GM18511 (cell line): ENCODE measurements at regions not wholly inside any gene's neighbourhood (a gene's known extent, or its start where the extent isn't known, plus 50 kb on each side); places are given as distances from the start of the nearest gene placed in this dataset.
"Not testable (repeated sequence)": the region's sequence is repeated elsewhere in the genome, so short reads cannot be mapped to it uniquely, and the experiment has no call there.

Experiments
- ATAC-seq: cut with Tn5 transposase; IDR thresholded peaks from one replicate; pipeline ENCODE4 v1.9.1; 2021; ENCODE audit warnings: mild to moderate bottlenecking, moderate library complexity; ENCODE audit not compliant: unreplicated experiment

DNA sequence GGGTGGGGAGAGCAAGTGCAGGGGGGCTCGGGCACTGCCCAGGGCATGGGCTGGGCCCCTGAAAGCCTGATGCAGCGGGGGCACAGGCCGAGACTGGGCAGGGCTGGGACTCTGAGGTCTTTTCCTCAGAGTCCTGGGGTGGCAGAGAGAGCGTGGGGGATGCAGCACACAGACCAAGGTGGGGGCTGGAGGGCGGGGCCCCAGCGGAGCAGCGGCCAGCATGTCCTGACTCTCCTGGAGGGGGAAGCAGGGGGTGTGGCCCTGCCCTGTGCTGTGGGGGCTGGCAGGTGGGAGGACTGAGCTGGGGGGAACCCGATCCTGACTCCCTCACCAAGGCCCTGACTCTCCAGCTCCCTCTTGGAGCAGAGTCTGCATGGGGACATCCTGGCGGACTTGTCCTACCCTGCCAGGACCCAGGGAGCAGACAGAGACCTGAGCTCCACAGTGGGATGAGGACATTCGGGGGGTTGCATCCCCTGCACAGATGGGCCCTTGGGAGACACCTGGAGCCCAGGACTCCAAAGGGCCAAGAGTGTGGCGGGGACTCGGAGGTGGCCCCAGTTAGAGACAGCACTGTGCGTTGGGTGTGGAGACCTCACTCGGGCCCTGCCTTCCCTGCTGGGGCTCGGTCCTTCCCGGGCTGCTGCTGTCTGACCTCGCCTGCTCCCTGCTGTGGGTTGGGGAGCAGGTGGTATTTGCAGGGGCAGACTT is 326.1 kb downstream of the TMEM121 start:
- no peak for ATAC-seq

DNA sequence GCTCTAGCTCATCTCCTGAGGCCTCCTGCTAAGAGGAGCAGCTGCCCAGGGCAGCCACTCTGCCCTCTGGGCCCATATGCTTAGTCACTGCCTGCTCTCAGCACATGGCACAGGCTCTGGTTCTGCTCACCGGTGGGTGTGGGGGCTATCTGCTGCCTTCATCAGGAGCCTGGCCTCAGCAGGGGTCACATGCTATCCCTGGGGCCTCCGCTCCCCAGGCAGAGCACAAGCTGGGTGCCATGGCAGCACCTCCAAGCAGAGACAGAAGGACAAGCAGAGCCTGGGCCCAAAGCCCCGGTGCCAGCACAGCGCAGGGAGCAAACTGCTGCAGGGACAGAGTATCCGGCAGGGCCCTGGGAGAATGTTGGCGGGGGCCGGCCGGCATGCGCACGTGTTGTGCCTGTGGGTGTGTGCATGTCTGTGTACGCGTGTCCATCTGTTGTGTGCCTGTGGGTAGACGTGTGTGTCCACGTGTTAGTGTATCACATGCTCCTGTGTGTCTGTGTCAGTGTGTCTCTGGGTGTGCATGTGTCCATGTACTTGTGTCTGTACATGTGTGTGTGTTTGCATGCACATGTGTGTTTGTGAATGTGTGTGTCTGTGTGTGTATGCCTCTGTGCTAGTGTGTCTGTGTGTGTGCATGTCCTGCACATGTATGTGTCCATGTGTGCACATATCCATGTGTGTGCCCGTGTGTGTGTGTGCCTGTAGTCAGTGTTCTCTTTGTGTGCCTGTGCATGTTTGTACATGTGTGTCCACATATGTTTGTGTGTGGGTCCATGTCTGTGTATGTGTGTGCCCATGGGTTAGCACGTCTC is 326.9 kb downstream of the TMEM121 start:
- no peak for ATAC-seq

- no peak for ATAC-seq
Observed at GRCh38 chr14:105853907-105854599, 327.7 kb downstream of the TMEM121 start.

DNA sequence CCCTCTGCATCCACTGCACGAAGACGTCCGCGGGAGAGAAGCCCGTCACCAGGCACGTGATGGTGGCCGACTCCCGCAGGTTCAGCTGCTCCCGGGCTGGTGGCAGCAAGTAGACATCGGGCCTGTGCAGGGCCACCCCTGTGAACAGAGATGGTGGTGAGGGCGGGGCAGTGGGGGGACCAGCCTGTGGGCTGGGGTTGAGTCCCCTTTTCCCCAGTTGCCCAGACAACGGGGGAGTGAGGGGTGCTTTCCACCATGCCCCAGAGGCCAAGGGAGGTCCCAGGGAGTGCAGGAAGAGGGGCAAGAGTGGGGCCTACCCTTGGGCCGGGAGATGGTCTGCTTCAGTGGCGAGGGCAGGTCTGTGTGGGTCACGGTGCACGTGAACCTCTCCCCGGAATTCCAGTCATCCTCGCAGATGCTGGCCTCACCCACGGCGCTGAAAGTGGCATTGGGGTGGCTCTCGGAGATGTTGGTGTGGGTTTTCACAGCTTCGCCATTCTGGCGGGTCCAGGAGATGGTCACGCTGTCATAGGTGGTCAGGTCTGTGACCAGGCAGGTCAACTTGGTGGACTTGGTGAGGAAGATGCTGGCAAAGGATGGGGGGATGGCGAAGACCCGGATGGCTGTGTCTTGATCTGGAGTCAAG is 328.3 kb downstream of the TMEM121 start:
- ATAC-seq: no peak

GRCh38 chr14:105855246-105855892 is 329.0 kb downstream of the TMEM121 start:
- ATAC-seq: no peak

- ATAC-seq: no peak
Observed at GRCh38 chr14:105855893-105856675, 329.7 kb downstream of the TMEM121 start.

DNA sequence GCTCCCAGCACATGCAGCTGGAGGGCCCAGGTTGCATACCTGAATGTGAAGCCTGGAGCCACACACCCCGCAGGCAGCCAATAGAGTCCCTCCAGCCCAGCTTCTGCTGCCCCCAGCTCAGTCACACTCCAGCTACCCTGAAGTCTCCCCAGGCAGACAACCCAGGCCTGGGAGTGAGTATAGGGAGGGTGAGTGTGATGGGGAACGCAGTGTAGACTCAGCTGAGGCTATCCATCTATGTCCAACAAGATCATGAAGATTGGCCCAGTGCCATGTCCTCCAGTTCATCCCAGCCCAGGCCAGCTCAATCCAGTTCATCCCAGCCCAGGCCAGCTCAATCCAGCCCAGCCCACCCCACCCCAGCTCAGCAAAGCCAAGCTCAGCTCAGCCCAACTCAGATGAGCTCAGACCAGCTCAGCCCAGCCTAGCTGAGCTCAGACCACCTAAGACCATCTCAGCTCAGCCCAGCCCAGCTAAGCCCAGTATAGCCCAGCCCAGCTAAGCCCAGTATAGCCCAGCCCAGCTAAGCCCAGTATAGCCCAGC is 330.4 kb downstream of the TMEM121 start:
- no peak for ATAC-seq

DNA sequence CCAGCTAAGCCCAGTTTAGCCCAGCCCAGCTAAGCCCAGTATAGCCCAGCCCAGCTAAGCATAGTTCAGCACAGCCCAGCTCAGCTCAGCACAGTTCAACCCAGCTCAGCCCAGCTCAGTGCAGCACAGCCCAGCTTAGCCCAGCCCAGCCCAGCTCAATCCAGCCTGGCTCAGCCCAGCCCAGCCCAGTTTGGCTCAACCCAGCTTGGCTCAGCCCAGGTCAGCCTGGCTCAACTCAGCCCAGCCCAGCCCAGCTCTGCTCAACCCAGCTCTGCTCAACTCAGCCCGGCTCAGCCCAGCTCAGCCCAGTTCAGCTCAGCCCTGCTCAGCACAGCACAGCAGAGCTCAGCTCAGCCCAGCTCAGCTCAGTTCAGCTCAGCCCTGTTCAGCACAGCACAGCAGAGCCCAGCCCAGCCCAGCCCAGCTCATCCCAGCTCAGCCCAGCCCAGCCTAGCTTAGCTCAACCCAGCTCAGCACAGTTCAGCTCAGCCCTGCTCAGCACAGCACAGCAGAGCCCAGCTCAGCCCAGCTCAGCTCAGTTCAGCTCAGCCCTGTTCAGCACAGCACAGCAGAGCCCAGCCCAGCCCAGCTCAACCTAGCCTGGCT is 330.9 kb downstream of the TMEM121 start:
- no peak for ATAC-seq

DNA sequence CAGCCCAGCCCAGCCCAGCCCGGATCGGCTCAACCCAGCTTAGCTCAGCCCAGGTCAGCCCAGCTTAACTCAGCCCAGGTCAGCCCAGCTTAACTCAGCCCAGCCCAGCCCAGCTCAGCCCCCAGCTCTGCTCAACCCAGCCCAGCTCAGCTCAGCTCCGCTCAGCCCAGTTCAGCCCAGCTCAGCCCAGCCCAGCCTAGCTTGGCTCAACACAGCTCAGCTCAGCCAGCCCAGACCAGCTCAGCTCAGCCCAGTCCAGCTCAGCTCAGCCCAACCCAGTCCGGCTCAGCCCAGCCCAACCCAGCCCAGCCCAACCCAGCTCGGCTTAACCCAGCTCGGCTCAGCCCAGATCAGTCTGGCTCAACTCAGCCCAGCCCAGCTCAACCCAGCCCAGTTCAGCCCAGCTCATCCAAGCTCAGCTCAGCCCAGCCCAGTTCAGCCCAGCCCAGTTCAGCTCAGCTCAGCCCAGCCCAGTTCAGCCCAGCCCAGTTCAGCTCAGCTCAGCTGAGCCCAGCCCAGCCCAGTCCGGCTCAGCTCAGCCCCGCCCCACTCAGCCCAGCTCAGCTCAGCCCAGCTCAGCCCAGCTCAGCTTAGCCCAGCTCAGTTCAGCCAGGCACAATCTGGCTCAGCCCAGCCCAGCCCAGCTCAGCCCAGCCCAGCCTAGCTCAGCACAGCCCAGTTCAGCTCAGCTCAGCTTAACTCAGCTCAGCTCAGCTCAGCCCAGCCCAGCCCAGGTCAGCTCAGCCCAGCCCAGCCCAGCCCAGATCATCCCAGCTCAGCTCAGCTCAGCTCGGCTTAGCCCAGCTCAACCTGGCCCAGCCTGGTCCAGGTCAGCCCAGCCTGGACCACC is 331.7 kb downstream of the TMEM121 start:
- no peak for ATAC-seq

DNA sequence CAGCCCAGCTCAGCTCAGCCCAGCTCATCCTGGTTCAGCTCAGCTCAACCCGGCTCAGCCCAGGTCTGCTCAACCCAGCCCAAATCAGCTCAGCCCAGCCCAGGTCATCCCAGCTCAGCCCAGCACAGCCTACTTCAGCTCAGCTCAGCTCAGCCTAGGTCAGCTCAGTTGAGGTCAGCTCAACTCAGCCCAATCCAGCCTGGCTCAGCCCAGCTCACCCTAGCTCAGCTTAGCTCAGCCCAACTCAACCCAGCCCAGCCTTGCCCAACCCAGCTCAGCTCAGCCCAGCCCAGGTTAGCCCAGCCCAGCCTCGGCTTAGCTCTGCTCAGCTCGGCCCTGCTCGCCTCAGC is 332.3 kb downstream of the TMEM121 start:
- no peak for ATAC-seq

- ATAC-seq: not testable (repeated sequence)
Observed at GRCh38 chr14:105859073-105859716, 332.8 kb downstream of the TMEM121 start.

DNA sequence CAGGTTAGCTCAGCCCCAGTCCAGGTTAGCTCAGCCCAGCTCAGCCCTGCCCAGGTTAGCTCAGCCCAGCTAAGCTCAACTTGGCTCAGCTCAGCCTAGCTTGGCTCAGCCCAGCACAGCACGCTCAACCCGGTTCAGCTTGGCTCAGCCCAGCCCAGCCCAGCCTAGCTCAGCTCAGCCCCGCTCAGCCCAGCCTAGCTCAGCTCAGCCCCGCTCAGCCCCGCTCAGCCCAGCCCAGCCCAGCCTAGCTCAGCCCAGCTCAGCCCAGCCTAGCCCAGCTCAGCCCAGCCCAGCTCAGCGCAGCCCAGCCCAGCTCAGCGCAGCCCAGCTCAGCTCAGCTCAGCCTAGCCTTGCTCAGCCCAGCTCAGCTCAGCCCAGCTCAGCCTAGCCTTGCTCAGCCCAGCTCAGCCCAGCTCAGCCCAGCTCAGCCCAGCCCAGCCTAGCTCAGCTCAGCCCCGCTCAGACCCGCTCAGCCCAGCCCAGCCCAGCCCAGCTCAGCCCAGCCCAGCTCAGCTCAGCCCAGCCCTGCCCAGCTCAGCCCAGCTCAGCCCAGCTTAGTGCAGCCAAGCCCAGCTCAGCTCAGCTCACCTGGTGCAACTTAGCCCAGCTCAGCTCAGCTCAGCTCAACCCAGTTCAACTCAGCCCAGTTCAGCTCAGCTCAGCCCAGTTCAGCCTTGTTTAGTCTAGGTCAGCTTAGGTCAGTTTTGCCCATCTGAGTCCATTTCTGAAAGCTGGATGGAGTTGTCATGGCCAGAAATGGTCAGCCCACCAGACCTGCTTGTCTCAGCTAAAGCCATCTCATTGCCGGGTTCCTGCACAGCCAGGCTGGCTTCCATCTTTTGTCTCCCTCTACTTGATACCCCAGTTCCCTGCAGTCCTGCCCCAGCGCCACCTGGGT is 333.6 kb downstream of the TMEM121 start:
- ATAC-seq: no peak

- ATAC-seq: no peak
Observed at GRCh38 chr14:105860615-105861580, 334.5 kb downstream of the TMEM121 start.

GRCh38 chr14:105861985-105862465 is 335.6 kb downstream of the TMEM121 start:
- no peak for ATAC-seq

DNA sequence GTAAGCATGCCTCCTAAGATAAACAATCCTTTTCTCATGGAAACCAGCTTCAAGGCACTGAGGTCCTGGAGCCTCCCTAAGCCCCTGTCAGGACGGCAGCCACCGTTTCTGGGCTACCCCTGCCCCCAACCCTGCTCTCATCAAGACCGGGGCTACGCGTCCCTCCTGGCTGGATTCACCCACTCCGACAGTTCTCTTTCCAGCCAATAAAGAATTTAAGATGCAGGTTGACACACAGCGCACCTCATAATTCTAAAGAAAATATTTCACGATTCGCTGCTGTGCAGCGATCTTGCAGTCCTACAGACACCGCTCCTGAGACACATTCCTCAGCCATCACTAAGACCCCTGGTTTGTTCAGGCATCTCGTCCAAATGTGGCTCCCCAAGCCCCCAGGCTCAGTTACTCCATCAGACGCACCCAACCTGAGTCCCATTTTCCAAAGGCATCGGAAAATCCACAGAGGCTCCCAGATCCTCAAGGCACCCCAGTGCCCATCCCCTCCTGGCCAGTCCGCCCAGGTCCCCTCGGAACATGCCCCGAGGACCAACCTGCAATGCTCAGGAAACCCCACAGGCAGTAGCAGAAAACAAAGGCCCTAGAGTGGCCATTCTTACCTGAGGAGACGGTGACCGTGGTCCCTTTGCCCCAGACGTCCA is 336.3 kb downstream of the TMEM121 start:
- ATAC-seq: no peak
